Esophagus (tissue), 2 donors: ENCODE measurements at regions not wholly inside any gene's neighbourhood (a gene's known extent, or its start where the extent isn't known, plus 50 kb on each side); places are given as distances from the start of the nearest gene placed in this dataset.

ENCODE experiments used
- H3K27ac ChIP-seq, 2 donors: one replicate each; pipeline ENCODE4 v1.5.1; 2013; ENCODE audit warnings: low read depth in 2 of 2, mild to moderate bottlenecking in 2 of 2, inconsistent platforms in 1 of 2, low read length in 1 of 2, moderate library complexity in 1 of 2
- H3K27me3 ChIP-seq, 2 donors: one replicate each; pipeline ENCODE4 v1.6.1; 2013; ENCODE audit warnings: low read length in 2 of 2, control low read depth in 1 of 2, mild to moderate bottlenecking in 1 of 2; ENCODE audit not compliant: insufficient read depth in 2 of 2, control insufficient read depth in 1 of 2
- H3K36me3 ChIP-seq, 2 donors: one replicate each; pipeline ENCODE4 v1.6.1; 2013; ENCODE audit warnings: low read length in 1 of 2; ENCODE audit not compliant: control insufficient read depth in 2 of 2, insufficient read depth in 2 of 2
- H3K4me1 ChIP-seq, 2 donors: one replicate each; pipeline ENCODE4 v1.6.1; 2013; ENCODE audit warnings: low read length in 1 of 2; ENCODE audit not compliant: control insufficient read depth in 2 of 2, insufficient read depth in 2 of 2
- H3K4me3 ChIP-seq, 2 donors: one replicate each; pipeline ENCODE4 v1.5.1; 2013; ENCODE audit warnings: low read length in 2 of 2, mild to moderate bottlenecking in 2 of 2, low read depth in 1 of 2, moderate library complexity in 1 of 2
- H3K9me3 ChIP-seq, 2 donors: one replicate each; pipeline ENCODE4 v1.6.1; 2013; ENCODE audit warnings: mild to moderate bottlenecking in 2 of 2, low read depth in 1 of 2, low read length in 1 of 2, moderate library complexity in 1 of 2; ENCODE audit not compliant: control insufficient read depth in 2 of 2, insufficient read depth in 1 of 2
- whole genome bisulfite sequencing, 2 donors: extraction: QIAGEN DNeasy Blood & Tissue Kit; methylation state at CpG; one replicate each; pipeline ENCODE4 v1.1.7; 2013; 5-methylcytosine and 5-hydroxymethylcytosine counted together
- donor health status: healthy with polysubstance abuse.
- donor health status: Bipolar disorder and iron deficiency.

GRCh38 chr10:42997151-42997848 lies 79.6 kb upstream of the RET start:
- Histone ChIP-seq H3K36me3 (no peaks in the 10 kb centered on the region), H3K27me3 (no peaks in the 10 kb centered on the region), H3K4me3 (no peak overlapping the region), H3K9me3 (no peaks in the 10 kb centered on the region), H3K27ac (no peak overlapping the region), H3K4me1 (no peaks in the 10 kb centered on the region)
- WGBS, 2 donors: 85 to 88% methylated on average over 6 of the region's 6 CpGs

- Histone ChIP-seq H3K4me1 (no peaks in the 10 kb centered on the region), H3K27me3 (no peaks in the 10 kb centered on the region), H3K4me3 (no peak overlapping the region), H3K27ac (no peak overlapping the region), H3K9me3 (no peaks in the 10 kb centered on the region), H3K36me3 (no peaks in the 10 kb centered on the region)
- 70 to 86% methylated on average over 4 of the region's 4 CpGs for WGBS, 2 donors
Observed at GRCh38 chr10:42997849-42998165, 79.1 kb upstream of the RET start.

GRCh38 chr10:42998481-42999384 lies 78.1 kb upstream of the RET start:
- no peaks in the 10 kb centered on the region for H3K4me1 ChIP-seq
- H3K9me3 ChIP-seq: no peaks in the 10 kb centered on the region
- no peak overlapping the region for H3K27ac ChIP-seq
- 79 to 87% methylated on average over 12 of the region's 12 CpGs for WGBS, 2 donors
- H3K36me3 ChIP-seq: no peaks in the 10 kb centered on the region
- H3K4me3 ChIP-seq: no peak overlapping the region
- no peaks in the 10 kb centered on the region for H3K27me3 ChIP-seq

- H3K4me1 ChIP-seq: no peaks in the 10 kb centered on the region
- H3K9me3 ChIP-seq: no peaks in the 10 kb centered on the region
- H3K27me3 ChIP-seq: no peaks in the 10 kb centered on the region
- H3K4me3 ChIP-seq: no peak overlapping the region
- 91 to 92% methylated on average over 8 of the region's 8 CpGs for WGBS, 2 donors
- no peaks in the 10 kb centered on the region for H3K36me3 ChIP-seq
- H3K27ac ChIP-seq: no peak overlapping the region
Observed at GRCh38 chr10:42999385-43000020, 77.4 kb upstream of the RET start.

GRCh38 chr10:43000021-43000411 lies 76.9 kb upstream of the RET start:
- no peaks in the 10 kb centered on the region for H3K36me3 ChIP-seq
- no peaks in the 10 kb centered on the region for H3K9me3 ChIP-seq
- no peak overlapping the region for H3K27ac ChIP-seq
- no peaks in the 10 kb centered on the region for H3K27me3 ChIP-seq
- no peaks in the 10 kb centered on the region for H3K4me1 ChIP-seq
- H3K4me3 ChIP-seq: no peak overlapping the region
- 81 to 92% methylated on average over 3 of the region's 3 CpGs for WGBS, 2 donors

- Histone ChIP-seq H3K27ac (no peak overlapping the region), H3K27me3 (no peaks in the 10 kb centered on the region), H3K4me3 (no peak overlapping the region), H3K36me3 (no peaks in the 10 kb centered on the region), H3K4me1 (no peaks in the 10 kb centered on the region), H3K9me3 (no peaks in the 10 kb centered on the region)
- WGBS, 2 donors: 75 to 78% methylated on average over 16 of the region's 16 CpGs
Observed at GRCh38 chr10:43000651-43001426, 76.0 kb upstream of the RET start.

GRCh38 chr10:43001427-43001795 lies 75.5 kb upstream of the RET start:
- H3K36me3 ChIP-seq: no peaks in the 10 kb centered on the region
- H3K4me1 ChIP-seq: no peaks in the 10 kb centered on the region
- WGBS, 2 donors: 87 to 97% methylated on average over 3 of the region's 3 CpGs
- H3K27me3 ChIP-seq: no peaks in the 10 kb centered on the region
- no peaks in the 10 kb centered on the region for H3K9me3 ChIP-seq
- H3K4me3 ChIP-seq: no peak overlapping the region
- no peak overlapping the region for H3K27ac ChIP-seq

- H3K9me3 ChIP-seq: no peaks in the 10 kb centered on the region
- 63 to 65% methylated on average over 6 of the region's 6 CpGs for WGBS, 2 donors
- H3K4me1 ChIP-seq: no peaks in the 10 kb centered on the region
- H3K4me3 ChIP-seq: no peak overlapping the region
- H3K36me3 ChIP-seq: no peaks in the 10 kb centered on the region
- H3K27me3 ChIP-seq: no peaks in the 10 kb centered on the region
- no peak overlapping the region for H3K27ac ChIP-seq
Observed at GRCh38 chr10:43002596-43002995, 74.3 kb upstream of the RET start.

- Histone ChIP-seq H3K36me3 (no peaks in the 10 kb centered on the region), H3K4me1 (no peaks in the 10 kb centered on the region), H3K4me3 (no peak overlapping the region), H3K27ac (no peak overlapping the region), H3K27me3 (no peaks in the 10 kb centered on the region), H3K9me3 (peaks cover 0 to 4% of the 10 kb centered on the region in 2 donors)
- WGBS, 2 donors: 73 to 95% methylated on average over 1 of the region's 1 CpG
Observed at GRCh38 chr10:43006490-43006889, 70.4 kb upstream of the RET start.
